GM19328 (cell line): ENCODE measurements at regions not wholly inside any gene's neighbourhood (a gene's known extent, or its start where the extent isn't known, plus 50 kb on each side); places are given as distances from the start of the nearest gene placed in this dataset.
"Not testable (repeated sequence)": the region's sequence is repeated elsewhere in the genome, so short reads cannot be mapped to it uniquely, and the experiment has no call there.

Experiments used
- ATAC-seq: cut with Tn5 transposase; IDR thresholded peaks from one replicate; pipeline ENCODE4 v1.9.1; 2021; ENCODE audit warnings: mild to moderate bottlenecking, moderate library complexity; ENCODE audit not compliant: unreplicated experiment

DNA sequence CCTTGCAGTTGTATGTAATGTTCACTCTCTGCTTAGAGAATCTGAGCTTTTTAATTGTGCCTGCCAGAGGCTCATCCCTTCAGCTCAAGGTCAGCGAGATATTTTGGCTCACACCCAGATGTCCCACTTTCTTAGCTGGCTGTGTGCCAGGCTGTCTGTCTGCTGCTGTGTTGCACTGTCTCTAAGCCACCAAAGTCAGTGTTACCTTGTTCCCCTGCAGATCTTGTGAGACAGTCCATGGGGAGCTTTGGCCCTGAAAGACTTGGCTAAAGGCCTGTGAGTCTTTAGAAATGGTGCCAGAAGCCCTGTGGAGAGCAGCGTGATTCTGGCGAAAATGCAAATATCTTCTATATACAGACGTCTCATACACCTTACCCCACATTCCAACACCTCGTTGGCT is 293.7 kb downstream of the TTC6 start:
- no peak for ATAC-seq

DNA sequence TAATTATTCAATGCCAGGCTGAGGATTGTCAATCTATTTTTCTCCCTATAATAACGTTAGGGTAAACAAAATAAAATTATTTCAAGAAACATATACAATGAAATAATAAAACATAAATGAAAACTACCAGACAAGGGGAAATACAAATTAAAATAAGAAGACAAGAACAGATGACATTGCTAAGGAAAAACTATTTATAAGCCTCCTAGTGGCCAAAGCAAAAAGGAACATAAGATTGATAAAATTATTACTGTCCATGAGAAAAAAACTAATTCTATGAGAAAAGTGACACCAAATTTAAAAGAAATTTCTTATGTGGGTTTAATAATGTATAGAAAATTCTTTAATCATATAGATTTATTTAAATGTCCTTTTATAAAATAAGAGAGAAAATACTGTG is 294.7 kb downstream of the TTC6 start:
- ATAC-seq = no peak

DNA sequence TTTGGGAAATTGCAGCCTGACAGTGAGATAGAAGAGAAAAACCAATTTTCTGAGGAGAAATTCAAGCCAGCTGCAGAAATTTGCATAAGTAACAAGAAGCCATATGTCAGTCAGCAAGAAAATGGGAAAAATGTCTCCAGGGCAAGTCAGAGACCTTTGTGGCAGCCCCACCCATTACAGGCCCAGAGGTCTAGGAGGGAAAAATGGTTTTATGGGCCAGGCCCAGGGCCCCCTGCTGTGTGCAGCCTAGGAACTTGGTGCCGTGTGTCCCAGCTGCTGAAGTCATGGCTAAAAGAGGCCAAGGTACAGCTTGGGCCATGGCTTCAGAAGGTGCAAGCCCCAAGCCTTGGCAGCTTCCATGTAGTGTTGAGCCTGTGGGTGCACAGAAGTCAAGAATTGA is 296.1 kb downstream of the TTC6 start:
- ATAC-seq = not testable (repeated sequence)

DNA sequence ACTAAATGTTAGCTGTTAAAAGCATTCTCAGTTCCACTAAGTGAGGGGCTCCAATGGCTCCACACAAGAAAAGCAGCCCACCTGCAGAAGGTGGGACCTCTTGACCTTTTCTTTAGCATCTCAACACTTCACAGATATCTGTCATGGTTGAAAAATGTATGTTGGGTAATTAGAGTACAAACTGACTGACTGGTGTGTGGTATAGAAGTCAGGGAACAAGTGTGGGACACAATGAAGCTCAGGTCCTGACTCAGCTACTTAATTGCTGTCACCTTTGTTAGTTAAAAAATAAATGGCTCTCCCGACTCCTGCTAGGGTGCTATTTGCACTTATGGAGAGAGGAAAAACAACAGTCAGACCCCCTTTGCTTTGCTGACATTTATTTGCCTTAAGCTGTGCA is 299.0 kb downstream of the TTC6 start:
- ATAC-seq = no peak

DNA sequence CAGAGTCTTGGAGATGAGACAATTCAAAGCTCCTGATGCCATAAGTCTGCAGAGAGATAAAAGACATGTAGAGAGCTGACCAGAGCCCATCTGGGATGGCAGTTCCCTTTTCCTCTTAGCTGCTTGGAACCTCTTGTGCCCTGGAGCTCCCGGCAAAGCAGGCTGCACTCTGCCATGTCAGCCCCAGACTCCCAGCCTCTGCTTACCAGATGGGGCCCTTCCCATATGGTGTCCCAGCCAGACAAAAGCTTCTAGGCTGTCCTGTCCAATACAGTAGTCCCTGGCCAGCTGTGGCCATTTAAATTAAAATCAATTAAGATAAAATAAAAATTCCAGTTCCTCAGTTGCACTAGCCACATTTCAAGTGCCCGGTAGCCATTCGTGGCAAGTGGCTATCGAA is 303.9 kb downstream of the TTC6 start:
- ATAC-seq = no peak

DNA sequence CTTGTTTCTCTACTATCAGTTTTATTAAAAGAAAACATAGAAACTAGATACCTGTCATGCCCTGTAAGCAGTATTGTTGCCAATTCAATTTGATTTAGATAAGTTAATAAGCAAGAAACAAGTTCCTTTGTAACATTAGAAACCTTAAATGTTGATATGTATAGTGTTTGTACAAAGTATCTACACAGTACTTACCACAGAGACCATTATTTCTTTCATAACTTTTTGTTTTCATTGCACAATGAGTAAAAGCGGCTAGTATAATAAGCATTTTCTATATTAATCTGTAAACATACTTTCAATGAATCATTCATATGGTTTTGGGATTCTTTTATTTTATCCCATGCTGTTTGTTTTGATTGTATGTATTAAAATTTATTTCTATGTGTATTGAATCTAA is 305.1 kb downstream of the TTC6 start:
- ATAC-seq = no peak

DNA sequence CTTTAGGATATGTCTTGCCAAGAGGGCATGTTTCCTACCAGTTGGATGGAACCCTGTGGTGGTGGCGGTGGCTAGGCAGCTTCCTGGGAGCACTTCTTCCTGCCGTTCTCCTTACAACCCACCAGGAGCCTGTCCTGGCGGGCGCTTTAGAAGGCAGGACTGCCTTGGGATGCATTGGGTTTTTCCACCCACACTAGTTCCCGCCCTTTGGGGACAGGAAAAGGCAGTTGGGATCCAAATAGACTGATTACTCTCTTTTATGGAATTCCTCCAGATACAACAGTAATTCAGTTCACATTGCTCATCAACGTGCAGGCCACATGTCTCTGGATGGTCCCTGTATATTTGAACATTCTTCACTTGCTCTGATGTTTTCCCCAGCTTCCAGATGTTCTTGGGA is 305.7 kb upstream of the SSTR1 start:
- ATAC-seq = no peak

DNA sequence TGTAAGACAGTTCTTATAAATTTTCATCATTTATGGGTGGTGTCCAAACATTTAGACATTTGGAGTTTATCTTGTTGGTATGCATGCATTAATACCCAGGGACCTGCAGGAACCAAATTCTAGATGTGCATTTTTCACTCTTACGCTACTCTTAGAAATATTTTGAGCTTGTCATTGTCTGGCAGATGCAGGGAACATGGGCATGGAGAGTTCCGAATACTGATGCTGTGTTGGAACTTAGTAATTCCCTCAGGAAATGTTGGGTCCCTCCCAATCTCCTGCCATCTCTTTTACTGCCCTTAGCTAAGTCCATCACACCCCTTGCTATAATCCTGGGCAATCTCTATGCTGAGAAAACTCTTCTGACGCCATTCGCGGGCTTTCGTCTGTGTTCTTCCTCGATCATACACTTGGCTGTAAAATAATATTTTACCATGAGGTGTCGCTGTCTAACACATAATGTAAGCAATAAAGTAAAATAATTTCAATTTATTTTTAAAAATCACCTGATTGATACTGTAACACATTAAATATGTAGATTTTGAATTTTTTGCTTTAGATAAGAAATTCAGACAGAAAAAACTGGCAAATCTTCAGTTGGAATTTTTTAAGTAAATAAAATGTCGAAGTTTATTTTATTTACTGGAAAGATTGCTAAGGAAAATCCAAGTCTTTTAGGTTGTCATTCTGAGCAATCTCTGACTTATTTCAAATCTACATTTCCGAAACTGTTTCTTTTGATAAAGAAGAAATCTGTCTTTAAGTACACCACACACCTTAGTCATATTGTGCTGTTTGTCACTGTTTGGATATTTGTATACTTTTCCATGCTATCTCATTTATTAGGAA is 304.1 kb upstream of the SSTR1 start:
- no peak for ATAC-seq

DNA sequence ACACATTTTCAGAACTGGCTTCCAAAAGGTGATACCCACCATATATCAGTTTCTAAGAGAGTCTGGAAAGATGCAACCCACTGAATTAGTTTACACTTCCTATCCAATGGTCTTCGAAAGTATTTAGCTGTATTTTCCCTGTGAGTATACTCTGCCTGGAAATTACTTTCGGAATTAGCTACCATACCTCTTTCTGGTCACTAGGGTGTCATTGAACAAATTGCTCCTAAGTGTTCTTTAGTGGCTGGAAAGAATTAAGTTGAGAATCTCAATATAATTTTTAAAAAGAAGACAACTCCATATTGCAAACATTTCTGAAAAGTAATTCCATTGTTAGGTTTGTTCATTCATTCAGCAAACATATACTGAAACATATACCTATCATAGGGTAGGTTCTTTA is 283.1 kb upstream of the SSTR1 start:
- no peak for ATAC-seq

DNA sequence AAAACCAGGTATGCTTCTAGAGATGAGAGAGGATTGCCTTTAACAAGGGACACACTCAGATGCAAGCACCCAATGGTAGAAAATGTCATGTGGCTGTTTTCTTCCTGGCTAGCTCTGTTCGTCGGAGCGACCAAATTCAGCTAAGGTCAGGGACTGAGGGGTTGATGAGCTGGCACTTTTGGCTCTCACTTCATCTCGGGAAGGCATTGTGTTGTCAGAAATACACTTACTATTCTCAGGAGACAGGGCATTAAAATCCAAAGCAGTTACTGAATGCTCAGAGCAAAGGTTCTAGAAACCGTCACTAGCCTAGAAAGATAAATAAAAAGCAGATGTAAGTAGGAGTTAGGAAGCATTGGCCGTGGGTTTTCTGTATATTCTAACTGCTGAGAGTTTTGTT is 275.7 kb upstream of the SSTR1 start:
- no peak for ATAC-seq

DNA sequence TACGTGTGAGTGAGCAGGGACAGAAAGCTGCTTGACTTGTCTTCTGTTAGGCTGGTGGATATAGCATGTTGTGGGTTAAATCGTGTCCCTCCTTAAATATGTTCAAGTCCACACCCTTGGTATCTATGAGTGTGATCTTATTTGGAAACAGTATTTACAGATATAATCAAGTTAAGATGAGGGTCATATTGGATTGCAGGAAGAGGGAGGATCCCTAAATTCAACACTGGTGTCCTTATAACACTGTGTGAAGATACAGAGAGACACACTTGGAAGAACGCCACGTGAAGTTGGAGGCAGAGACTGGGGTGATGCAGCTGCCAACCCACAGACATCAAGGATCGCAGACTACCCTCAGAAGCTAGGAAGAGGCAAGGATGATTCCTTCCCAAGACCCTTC is 275.2 kb upstream of the SSTR1 start:
- ATAC-seq = no peak

DNA sequence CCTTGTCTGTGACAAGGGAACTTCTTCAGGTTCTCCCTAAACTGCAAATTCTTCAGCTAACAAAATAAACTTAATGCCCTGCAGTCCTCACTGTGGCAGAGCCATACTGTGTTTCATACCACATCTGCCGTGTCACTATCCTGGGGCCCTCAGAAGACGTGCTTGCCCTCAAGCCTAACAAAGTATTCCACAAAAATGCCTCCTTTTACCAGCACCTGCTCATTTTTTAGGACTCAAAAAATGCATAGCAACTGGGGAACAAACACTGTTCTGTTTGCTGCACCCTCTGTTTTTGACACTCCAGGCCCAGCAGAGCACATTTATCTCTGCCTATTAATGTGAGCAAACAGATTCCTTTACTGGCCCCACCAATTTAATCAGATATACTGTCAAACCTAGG is 270.7 kb upstream of the SSTR1 start:
- ATAC-seq = no peak

DNA sequence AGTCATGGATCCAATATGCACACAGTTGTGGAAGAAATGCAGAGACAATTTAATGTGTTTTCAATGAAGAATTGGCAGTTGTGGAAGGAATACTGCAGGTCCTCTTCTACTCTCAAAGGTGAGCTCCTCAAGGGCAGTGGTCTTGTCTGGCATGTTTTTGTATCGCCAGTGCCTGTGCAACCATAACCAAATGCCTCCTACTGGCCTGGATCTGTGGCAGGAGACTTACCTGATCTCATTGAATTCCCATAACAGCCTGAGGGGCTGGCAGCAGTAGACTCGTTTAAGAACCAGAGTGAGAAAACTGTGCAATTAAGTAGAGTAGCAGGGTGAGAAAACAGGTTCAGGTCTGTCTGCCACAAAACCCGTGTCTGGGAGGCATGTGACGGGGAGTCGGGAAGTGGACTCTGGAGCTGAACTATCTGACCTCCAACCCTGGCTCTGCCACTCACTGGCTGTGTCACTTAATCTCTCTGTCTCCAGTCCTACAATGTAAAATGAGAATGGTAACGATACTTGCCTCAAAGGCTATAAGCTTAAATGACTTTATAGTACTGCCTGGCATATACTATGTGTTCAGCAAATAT is 268.2 kb upstream of the SSTR1 start:
- no peak for ATAC-seq

DNA sequence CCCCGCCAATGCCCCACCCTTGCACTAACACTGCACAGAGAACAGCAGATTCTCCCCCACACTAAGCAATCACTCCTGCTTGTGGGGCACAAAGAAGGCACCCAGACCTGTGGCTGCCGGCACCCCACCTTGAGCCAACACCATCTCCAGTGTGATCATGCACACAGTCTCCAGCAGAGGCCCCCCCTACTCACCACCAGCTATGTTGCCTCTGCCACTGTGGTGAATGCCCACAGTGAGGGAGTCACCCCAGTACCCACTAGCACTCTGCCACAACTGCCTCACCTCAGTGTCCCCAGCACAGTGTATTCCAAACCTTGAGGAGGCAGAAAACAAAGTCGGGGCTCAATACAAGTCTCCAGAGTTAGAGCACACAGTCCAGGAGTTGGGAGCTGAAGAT is 261.7 kb upstream of the SSTR1 start:
- no peak for ATAC-seq

DNA sequence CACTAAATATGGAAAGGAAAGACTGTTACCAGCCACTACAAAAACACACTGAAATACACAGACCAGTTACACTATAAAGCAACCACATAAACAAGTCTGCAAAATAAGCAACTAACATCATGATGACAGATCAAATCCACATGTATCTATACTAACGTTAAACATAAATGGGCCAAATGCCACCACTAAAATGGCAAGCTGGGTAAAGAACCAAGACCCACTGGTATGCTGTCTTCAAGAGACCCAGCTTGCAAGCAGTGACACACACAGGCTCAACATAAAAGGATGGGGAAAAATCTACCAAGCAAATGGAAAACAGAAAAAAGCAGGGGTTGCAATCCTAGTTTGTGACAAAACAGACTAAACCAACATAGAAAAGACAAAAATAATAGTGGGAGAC is 260.9 kb upstream of the SSTR1 start:
- ATAC-seq = no peak

DNA sequence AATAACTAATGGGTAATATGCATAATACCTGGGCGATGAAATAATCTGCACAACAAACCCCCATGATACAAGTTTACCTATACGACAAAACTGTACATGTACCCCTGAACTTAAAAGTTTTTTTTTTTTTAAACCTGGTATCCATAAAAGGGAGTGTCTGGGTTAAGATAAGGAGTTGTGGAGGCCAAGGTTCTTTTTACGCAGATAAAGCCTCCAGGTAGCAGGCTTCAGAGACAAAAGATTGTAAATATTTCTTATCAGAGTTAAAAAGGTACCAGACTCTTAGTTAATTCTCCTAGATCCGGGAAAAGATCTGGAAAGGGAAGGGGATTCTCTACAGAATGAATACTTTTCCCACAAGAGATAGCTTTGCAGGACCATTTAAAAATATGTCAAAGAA is 259.4 kb upstream of the SSTR1 start:
- no peak for ATAC-seq

DNA sequence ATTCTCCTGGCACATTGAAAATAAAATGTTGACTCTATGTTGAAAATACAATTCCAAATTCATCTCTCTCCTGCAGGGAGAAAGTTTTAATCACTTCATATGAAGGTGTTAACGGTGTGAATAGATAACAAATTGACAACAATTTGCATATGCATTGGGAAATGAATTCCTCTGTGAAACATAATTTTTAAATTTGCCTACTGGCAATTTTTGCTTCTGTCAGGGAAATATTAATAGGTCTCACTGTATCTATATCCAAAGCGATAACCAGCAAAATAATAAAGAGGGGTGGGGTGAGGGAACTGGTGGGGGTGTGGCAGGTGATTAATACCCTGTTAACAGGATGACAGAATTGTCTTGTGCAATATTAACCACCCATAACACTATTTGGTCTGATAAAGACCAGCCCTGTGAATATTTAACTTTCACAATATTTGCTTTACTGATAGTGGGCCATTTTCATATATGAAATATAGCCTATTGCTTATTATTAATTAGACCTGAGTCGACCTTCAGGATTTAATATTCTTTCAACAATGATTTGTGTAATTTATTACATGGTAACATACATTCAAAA is 239.0 kb upstream of the SSTR1 start:
- no peak for ATAC-seq

DNA sequence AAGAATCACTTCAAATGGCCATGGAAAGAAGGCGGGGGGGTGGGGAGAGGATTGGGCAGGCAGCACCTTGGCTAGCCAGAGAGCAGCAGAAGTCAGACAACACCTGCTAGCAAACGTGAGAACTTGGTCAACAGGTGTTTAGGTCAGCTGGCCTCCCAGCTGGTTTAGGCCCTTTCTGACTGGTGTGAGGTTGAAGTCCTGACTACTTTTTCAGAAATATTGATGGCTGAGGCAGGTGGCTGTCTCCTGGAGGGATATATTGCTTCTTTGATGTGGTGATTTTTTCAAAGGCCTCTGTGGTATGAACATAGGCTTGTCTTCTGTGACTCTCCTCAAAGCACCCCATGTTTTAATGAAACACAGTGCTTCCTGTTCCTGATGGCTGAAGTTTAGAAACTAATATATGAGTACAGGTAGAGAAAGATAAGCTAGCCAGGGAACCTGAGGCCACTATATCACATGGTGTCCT is 238.2 kb upstream of the SSTR1 start:
- no peak for ATAC-seq

DNA sequence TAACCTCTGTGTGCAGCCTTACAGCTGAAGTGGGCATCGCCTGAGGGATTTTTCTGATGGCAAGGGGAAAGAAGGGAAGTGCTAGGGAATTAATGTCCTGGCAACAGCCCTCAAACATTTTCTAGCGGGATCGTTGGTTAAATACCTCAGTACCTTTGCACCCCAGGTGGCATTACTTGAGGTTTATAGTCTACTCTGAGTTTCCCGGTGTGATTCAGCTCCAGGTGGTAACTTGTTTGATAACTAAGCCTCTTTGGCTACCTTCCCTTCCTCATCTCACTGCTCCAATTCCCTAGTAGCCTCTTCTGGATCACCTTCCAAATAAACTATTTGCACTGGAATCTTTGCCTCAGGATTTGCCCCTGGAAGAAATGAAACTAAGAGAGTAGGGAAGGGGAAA is 237.0 kb upstream of the SSTR1 start:
- ATAC-seq = no peak

DNA sequence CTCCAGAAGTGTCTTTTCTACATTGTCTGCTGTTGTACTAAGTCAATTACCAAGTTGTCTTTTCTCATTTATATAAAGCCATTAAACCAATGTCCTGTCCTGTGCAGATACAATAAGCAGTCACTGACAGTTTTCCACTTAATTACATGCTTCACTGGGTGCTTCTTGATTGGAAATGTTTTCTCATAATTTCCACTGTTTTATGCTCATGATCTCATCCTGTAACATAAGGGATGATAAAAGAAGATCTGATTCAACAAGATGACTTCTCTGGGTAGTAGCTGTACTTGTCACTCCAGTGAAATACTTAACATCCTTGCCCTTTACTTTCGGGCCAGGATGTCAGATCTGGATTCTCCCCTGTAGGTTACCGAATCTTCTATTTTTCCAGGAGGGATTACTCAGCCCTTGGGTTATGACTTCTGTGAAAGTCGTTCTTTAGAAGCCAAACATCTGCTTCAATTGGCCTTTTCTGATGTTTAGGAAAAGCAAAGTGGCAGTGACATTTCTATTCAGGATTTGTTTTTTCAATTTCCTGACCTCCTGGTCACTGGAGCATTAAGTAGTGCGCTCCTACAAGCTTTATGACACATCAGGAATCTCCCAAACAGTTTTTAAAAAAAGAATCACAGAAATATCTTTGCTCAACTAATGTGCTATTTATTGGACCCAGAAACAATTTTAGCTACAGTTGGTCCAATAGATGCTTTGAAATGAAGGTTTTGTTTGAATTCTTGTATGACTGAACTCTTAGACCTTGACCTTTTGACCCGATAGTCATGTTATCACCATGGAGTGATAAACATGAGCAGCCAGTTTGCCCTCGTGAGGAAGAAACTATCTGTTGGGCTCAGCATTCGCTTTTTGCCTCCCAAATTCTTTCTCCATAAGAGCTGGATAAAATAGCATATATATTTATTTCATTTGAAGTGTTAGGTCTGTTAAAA is 234.5 kb upstream of the SSTR1 start:
- ATAC-seq = no peak

DNA sequence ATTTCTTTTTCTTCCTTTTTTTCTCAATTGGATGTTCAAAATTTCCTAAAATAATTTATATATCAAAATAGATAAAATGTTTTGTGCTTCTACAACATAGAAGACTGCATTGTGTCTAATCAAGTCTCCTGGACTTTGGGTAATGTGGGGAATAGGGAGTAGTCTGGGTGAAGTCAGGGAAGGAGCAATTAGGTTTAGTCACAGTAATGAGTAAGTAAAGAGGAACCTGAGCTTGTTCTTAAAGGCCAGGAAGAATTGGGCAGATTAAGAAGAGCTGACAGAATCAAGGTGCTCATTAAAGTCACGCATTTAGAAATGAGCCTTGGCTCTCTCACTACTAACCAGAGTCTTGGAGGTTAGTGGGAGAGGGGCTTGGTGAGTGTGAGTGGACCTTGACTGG is 233.3 kb upstream of the SSTR1 start:
- ATAC-seq = no peak
